Right lung (tissue), 2 donors: ENCODE measurements at regions not wholly inside any gene's neighbourhood (a gene's known extent, or its start where the extent isn't known, plus 50 kb on each side); places are given as distances from the start of the nearest gene placed in this dataset.
"Not testable (repeated sequence)": the region's sequence is repeated elsewhere in the genome, so short reads cannot be mapped to it uniquely, and the experiment has no call there.

Experiments
- DNase-seq, 2 donors: peaks; one replicate each; pipeline ENCODE4 v3.0.0-alpha.2; 2013

DNA sequence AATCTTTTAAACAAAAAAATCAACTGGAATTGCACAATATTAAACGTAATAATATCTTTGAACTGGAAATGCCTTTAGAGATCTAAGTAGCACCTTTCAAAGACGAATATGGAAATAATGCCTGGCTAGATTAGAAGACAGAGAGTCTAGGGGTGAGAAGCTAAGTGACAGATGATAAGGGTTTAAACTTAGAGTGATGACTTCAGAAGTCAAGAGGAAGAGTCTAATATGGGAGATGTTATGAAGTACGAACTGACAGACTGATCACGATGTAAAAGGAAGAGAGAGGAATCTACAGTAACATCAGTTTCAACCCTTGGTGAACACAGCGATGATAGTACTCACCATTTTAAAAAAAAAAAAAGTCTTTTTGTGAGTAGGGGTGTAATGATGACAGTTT lies 57.9 kb downstream of the HINT1 start:
- no peak for DNase-seq

DNA sequence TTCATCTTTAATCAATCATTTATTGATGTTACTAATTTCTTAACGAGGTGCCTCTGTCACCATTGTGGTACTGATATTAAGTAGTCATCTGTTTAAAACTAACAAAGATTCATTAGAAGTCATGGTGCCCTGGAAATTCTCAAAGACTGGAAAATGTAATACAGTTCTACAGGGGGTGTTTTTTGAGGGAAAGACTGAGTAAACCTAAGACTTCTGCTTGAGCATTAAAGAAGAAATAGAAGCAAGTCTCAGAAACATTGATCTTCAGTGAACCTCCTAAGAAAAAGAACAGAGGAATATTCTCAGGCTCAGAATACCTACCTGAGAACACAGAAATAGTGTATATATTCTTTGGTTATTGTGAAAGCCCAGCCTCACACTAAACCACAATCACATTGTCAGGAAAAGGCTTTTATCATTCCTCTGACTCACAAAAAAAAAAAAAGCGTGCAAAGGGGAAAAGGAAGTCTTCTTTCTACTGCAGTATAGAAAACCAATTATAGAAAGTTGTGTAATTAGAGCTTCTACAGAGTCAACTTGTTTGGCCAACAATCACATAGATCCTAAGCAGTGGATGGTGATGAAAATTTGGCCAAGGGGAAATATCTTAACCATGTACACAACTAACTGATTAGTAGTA lies 60.8 kb downstream of the HINT1 start:
- no peak for DNase-seq

DNA sequence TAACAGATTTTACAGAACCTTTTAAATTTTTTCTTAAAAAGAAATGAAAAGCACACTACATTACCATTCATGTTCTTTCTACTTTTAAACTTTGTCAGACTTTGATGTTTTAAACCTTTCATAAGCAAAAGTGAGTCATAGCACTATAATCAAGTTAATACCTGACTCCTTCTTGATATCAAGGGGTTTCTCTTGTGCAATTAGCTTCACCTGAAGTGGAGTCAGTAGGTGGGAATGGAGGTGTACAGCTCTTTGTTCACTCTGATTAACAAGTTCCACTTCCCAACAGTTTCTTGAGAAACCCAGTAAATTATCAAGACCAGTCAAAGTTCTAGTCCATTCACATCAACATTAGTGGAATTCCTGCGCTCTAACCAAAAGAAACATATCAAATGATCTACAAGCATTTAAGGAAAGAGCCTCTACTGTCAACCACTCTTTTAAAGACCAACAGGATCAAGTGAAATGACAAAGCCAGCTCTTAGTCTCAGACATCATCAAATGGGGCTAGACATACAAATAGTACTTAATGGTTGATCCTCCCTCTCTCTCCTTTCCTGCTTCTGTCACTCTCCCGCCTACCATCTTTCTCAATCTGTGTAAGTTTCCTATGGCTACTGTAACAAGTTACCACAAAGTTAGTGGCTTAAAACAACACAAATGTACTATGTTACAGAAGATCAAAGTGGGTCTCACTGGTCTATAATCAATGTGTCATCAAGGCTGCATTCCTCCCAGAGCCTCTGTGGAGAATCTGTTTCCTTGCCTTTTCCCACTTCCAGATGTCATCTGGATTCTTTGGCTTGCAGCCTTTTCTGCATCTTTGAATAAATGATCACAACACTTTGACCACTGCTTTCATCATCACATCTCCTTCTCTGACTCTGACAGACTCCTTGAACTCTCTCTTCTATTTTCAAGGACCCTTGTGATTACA lies 68.0 kb downstream of the HINT1 start:
- DNase-seq = no peak

DNA sequence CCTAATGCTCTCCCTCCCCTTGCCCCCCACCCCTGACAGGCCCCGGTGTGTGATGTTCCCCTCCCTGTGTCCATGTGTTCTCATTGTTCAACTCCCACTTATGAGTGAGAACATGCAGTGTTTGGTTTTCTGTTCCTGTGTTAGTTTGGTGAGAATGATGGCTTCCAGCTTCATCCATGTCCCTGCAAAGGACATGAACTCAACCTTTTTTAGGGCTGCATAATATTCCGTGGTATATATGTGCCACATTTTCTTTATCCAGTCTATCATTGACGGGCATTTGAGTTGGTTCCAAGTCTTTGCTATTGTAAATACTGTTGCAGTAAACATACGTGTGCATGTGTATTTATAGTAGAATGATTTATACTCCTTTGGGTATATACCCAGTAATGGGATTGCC lies 69.5 kb downstream of the HINT1 start:
- DNase-seq = not testable (repeated sequence)

DNA sequence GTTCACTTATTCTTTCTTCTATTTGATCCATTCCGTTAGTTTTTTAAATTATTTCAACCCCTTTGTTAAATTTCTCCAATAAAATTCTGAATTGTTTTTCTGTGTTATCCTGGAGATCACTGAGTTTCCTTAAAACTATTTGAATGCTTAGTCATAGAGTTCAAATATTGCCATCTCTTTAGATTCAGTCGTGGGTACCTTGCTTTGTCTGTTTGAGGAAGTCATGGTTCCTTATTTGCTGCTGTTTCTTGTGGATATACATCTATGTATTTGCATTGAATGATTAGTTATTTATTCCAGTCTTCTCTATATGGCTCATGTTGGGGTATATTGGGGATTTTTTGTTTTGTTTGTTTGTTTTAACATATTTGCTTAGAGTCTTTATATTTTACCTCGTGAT lies 80.6 kb downstream of the HINT1 start:
- no peak for DNase-seq

DNA sequence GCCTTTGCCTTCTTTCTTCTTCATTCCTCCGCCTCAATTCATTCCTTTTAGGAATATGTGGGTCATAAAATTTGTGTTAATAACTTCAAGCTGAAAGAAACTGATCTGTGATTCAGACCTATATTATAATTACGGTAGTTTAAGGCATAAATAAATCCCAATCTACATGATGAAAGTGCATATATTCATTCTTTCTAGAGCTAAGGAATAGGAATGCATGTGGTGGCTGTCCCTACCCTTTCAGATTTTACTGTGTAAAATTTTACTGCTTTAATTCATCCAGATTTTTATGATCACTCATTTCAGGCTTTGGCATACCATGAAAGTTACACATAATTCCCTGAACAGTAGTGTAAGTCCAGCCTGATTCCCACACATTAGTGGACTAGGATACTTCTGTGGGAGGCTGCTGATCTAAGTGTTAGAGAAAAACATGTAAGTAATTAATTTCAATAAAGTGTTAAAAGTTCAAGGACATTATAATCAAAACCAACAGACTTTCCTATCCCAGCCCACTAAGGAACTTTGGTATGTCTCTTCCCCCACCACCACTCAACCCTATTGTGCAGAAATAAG lies 83.1 kb downstream of the HINT1 start:
- DNase-seq = no peak

DNA sequence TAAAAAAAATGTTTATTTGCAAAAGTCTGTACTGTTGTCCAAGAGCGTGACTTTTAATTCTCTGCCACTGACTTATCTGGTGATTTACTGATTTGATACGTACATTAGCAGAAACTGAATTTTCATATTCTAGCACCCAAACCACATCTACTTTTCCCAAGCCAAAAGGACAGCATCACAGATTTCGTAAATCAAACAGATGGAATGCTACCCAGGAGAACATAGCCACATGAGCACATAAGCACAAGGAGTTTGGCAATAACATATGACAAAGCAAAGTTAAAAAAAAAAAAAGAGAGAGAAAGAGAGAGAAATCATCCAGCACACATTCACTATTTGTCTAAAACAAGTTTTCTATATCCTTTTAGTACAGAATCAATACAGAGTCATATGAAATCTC lies 83.7 kb downstream of the HINT1 start:
- DNase-seq = no peak

DNA sequence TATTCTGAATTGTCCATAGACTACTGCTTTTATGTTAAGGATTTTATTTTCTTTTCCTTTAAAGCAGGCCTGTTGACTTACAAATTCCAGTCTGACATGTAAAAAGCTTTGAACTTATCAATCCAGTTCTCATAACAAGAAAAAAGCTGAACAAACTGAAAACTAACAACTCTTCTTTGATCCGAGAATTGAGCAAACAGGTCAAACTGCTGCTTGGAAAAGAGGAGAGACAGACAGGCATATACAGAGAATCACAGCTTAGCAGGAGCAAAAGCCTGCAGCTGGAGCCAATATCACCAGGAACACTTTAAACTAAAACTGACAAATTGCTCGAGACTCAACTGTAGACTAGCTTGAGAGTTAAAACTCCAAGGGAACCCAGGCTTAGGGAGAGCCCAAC lies 85.8 kb downstream of the HINT1 start:
- no peak for DNase-seq

DNA sequence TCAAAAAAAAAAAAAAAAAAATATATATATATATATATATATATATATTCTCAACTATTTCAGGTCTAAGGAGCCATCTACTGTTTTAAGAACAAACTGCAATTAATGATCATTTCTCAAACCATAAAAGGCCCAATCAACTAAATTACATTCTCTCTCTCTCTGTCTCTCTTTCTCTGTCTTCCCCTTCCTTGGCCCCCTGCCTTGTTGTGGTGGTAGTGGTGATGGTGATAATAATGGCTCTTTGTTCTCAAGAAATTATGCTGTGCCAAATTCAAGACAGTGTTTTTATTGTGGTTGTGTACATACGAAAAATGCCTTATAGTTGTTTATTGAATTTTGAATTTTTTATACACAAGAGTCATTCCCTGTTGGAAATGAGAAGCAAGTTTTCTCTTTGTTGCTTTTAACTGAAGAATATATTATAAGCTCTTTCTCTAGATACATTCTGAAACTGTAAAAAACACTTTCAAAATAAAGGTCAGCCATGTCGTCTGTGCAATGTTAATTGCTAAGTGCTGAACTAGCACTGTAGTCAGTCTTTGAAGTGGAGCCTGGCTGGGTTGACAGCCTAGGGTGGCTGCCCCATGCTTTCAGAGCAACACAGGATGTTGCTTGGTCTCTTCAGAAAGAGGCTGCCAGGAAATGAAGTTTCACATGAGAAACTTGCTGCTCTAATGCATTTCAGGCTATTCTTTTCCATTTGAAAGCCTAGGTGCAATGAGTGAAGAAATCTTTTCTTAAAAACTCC lies 96.0 kb downstream of the HINT1 start:
- DNase-seq = no peak

DNA sequence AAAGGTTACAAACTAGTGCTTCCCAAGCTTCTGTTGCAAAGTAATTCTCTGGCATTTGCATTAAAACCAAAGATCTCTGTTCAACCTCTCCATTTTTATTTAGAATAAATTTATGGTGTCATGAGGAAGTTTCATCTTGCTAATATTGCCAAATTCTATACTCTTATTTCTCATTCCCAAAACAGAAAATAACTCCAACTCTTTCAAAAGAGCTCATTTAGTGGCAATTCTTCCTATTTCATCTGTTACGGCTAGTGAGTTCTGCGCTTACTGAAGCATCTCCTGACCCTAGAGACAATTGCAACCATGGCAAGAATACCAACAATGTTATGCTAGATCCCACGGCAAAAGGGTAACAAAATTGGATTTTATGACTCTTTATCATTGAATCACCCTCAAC lies 97.0 kb downstream of the HINT1 start:
- DNase-seq = no peak

DNA sequence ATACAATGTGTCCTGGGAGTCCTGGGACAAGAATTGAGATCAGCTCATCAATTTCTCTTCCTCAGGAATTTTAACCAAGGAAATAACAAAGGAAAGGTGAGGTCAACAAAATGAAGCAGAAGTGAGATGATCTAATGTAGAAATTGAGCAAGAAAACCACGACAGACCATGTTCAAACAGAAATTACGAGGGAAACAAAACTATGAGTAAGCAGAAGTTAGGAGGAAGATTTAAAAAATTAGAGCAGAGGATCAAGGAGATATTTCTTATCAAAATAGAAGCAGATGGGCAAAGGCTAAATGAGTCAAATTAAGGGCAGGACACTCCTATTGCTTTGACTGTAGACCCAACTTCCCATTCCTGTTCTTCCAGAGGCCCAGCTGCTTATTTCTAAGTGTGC lies 97.4 kb downstream of the HINT1 start:
- DNase-seq = no peak

DNA sequence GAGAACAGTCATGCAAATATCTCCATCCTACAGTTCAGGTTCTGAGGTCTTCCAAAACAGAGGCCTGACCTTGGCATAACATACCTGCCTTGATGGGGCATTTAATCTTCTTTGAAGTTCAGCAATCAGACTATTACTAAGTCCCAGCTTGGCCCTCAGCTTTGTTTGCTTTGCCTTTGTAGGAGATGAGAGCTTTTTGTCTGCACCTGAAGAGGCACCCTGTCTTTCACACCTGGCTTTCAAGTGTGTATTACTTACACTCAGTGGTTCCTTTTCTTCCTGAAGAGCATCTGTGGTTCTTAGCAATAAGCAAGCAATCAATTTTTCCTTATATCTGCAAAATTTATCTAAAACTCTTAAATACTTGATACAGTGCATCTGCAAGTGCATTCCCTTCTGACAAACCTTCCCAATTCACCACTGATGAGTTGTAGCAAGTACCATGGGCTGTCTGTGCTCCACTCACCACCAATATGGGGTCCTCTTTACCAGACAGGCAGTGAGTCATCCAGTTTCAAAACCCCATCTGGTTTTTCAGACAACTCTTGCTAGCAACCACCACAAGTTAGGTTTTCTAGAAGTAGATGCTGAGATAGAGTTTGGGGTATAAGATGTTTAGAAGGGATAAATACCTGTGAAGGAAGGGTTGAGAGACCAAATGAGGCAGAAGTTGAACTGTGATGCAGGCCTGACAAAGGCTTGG lies 100.2 kb downstream of the HINT1 start:
- DNase-seq = no peak

DNA sequence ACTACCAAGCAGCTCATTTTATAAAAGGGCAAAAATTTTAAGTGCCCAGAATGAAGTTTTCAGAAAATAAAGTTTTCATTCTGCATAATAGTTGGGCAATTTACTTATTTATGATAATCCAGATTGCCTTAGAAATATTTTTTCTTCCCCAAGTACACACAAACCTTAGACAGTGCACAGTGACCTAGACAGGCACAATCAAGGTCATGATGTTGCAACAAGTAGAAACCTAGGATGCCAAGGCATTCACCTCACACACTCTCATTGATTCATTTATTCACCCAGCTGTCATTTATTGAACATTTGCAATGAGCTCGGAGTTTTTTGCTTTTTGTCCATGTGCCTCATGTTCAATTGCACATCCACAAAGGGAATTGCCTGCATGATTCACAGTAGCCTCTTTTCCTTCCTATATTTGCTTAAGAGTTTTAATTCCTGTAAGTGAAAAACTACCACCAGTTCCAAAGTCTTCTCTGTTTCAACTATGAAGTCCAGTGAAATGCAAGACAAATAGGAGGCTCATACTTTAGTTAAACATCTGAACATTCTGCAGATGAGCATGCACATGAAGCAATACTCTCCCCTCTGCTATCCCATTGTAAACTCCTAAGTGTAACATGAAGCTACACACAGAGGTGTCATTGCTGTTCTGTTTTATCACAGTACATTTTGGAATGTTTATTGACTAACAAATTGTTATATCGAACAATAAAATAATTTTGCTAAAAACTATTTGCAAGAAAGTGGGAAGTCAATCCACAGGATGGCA lies 122.9 kb downstream of the HINT1 start:
- no peak for DNase-seq

DNA sequence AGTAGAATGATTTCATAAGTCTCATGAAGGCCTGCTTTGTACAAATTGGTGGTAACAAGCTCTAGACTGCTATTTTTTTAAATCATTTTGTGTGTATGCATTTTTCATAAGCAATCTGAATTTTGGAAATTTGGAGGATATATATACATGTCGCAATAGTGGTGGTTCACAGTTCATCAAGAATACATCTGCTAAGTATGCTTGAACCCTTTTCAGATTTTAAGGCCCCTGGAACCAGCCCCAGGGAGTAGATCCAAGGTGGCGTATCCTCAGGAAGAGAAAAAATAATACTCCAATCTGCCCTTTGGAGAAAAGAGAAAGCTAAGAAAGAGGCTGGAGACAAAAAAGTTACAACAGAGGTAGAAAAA lies 141.6 kb downstream of the HINT1 start:
- peak; percentile 56 to 62 for DNase-seq

DNA sequence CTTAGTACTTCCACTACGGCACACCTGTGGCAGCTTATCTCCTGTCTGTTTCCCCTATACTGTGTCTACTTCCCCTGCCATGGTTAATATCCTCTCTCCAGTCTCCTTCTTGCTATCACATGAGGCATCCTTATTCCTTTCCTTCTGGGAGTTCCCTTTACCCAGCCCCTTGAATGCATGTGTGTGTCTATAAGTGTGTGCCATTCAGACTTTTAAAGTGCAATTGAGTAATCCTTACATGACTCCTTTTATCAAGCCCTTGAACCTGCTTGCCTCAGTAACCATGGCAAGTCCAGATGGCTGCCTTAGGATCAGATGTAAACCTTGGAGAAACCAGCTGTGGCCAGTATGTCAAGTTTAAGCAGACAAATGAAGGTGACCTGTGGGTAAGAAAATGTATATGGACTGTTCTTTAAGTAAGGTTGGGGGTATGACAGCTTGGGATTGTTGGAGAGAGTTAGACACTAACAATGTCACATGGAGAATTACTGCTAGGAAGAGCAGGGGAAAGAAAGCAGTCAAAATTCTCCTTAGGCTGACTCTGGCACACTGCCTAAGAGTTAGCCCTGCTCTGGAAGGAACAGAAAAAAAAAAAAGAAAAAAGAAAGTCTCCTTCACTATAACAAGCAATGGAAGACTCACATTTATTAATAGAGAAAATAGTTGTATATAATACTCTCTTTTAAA lies 142.1 kb downstream of the HINT1 start:
- peak; percentile 32 to 37 for DNase-seq

DNA sequence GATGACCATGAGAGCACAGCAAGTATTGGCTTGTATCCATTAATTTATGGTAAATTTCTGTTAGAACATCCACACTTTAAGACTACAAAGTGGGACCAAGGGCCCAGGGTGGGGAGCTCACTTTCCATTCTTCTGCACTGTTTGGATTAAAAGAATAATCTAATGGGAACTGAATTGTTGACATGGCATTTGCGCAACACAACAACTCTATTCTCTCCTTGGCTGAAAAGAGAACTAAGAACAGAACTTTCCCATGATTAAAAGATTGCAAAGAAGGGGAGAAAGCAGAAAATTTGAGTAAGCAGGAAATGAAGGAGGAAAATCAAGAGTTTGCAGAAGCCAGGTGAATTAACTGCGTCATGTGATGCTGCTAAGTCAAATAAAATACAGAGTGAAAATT lies 143.4 kb downstream of the HINT1 start:
- no peak for DNase-seq

DNA sequence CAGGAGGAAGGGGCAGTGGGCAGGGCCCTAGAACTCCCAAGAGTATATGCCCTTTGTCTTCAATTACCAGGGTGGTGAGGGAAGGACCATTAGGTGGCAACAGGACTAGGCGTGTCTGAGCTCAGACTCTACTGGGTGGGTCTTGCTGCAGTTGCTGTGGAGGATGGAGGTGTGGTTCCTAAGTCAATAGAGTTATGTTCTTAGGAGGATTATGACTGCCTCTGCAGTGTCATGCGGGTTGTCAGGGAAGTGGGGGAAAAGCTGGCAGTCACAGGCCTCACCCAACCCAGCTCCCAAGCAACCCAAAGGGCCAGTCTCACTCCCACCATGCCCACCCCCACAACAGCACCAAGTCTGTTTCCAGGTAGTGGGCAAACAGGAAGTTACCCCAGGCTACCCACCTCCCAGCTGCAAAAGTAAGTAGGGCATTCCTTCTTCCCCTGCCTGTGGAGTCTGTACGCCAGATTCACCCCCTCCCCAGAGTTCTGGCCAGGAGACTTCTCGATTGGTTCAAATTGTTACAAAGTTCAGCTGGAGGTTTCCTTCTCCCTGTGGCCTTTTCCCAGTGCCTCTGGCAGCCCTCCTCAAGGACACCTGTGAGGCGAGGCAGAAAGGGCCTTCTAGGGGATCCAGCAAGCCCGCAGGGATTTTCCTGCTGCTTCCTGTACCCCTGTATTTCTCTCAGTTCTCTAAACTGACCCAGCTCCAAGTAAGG lies 145.3 kb downstream of the HINT1 start:
- no peak for DNase-seq

DNA sequence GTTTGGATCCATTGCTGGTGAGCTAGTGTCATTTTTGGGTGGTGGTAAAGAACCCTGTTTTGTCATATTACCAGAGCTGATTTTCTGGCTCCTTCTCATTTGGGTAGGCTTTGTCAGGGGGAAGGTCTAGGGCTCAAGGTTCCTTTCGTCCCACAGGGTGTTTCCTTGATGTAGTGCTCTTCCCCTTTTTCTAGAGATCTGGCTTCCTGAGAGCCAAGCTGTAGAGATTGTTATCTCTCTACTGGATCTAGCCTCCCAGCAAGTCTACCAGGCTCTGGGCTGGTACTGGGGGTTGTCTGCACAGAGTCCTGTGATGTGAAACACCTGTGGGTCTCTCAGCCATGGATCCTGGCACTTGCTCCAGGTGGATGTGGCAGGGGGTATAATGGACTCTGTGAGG lies 145.9 kb downstream of the HINT1 start:
- no peak for DNase-seq

DNA sequence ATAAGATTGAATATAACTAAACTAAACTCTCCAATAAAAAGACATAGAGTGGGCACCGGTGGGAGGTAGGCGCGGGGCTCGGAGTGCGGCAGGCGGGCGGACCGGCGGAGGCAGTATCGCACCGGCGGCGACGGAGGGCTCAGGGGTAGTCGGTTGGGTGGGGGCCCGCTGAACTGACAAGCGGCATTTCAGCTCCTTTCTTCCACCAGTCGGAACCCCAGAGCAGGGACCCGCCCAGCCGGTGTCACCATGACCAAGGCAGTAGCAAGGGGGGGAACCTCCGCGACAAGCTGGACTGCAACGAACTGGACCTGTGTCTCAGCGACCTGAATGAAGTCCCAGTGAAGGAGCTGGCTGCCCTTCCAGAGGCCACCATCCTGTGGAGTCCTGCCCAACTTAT lies 156.7 kb downstream of the HINT1 start:
- no peak for DNase-seq
